Liver (tissue), 7 donors: ENCODE measurements at regions not wholly inside any gene's neighbourhood (a gene's known extent, or its start where the extent isn't known, plus 50 kb on each side); places are given as distances from the start of the nearest gene placed in this dataset.

ENCODE experiments used
- DNase-seq: peaks from one replicate; pipeline ENCODE4 v3.0.0-alpha.2; 2017; ENCODE audit warnings: low spot score
- H3K27ac ChIP-seq, 2 donors: one replicate each; pipeline ENCODE4 v1.7.0; 2013; ENCODE audit warnings: inconsistent platforms in 2 of 2, low read length in 2 of 2, control low read depth in 1 of 2, low read depth in 1 of 2, mild to moderate bottlenecking in 1 of 2
- H3K27me3 ChIP-seq, 4 donors: one replicate each; pipeline versions ENCODE4 v1.6.1 to v1.7.0; 2013; ENCODE audit warnings: low read length in 3 of 4, inconsistent platforms in 1 of 4, mild to moderate bottlenecking in 1 of 4, moderate library complexity in 1 of 4; ENCODE audit not compliant: control insufficient read depth in 4 of 4, insufficient read depth in 4 of 4
- H3K36me3 ChIP-seq, 4 donors: one replicate each; pipeline versions ENCODE4 v1.6.1 to v1.7.0; 2013; ENCODE audit warnings: low read length in 3 of 4, mild to moderate bottlenecking in 3 of 4, low read depth in 1 of 4, moderate library complexity in 1 of 4; ENCODE audit not compliant: control insufficient read depth in 4 of 4, insufficient read depth in 3 of 4
- H3K4me1 ChIP-seq, 4 donors: one replicate each; pipeline versions ENCODE4 v1.6.1 to v1.7.0; 2013; ENCODE audit warnings: low read length in 3 of 4, mild to moderate bottlenecking in 3 of 4, moderate library complexity in 1 of 4; ENCODE audit not compliant: control insufficient read depth in 4 of 4, insufficient read depth in 4 of 4
- H3K4me3 ChIP-seq, 3 donors: one replicate each; pipeline versions ENCODE4 v1.6.1 to v1.7.0; 2013; ENCODE audit warnings: low read length in 3 of 3, control low read depth in 1 of 3, low read depth in 1 of 3, mild to moderate bottlenecking in 1 of 3
- H3K9ac ChIP-seq, 2 donors: one replicate each; pipeline ENCODE4 v1.7.0; 2013; ENCODE audit warnings: low read length in 2 of 2, mild to moderate bottlenecking in 2 of 2, moderate library complexity in 2 of 2, control low read depth in 1 of 2, low read depth in 1 of 2
- H3K9me3 ChIP-seq, 4 donors: one replicate each; pipeline versions ENCODE4 v1.6.1 to v1.7.0; 2013; ENCODE audit warnings: low read length in 3 of 4; ENCODE audit not compliant: control insufficient read depth in 4 of 4
- ATF3 ChIP-seq: IDR thresholded peaks from 2 replicates; pipeline ENCODE4 v1.6.1; 2016; ENCODE audit warnings: antibody characterized with exemption
- FOXA1 ChIP-seq: IDR thresholded peaks from 2 replicates; pipeline ENCODE4 v1.6.1; 2016; ENCODE audit warnings: antibody characterized with exemption
- FOXA2 ChIP-seq: IDR thresholded peaks from 2 replicates; pipeline ENCODE4 v1.6.1; 2016; ENCODE audit warnings: antibody characterized with exemption
- GABPA ChIP-seq, 2 donors: IDR thresholded peaks in 1 of 2; conservative IDR thresholded peaks in 1 of 2; 2 replicates each; pipeline ENCODE4 v1.6.1; 2016; ENCODE audit warnings: antibody characterized with exemption in 2 of 2, mild to moderate bottlenecking in 1 of 2, moderate library complexity in 1 of 2
- HNF4A ChIP-seq, 2 donors: conservative IDR thresholded peaks; 2 replicates each; pipeline ENCODE4 v1.6.1; 2016; ENCODE audit warnings: antibody characterized with exemption in 2 of 2, mild to moderate bottlenecking in 2 of 2
- HNF4G ChIP-seq: IDR thresholded peaks from 2 replicates; pipeline ENCODE4 v1.6.1; 2016; ENCODE audit warnings: antibody characterized with exemption
- JUND ChIP-seq, 2 donors: IDR thresholded peaks; 2 replicates each; pipeline ENCODE4 v1.6.1; 2016; ENCODE audit warnings: antibody characterized with exemption in 2 of 2
- MAX ChIP-seq: IDR thresholded peaks from 2 replicates; pipeline ENCODE4 v1.6.1; 2016; ENCODE audit warnings: antibody characterized with exemption
- NR2F2 ChIP-seq: IDR thresholded peaks from 2 replicates; pipeline ENCODE4 v1.6.1; 2016; ENCODE audit warnings: antibody characterized with exemption
- REST ChIP-seq: IDR thresholded peaks from 2 replicates; pipeline ENCODE4 v1.6.1; 2016; ENCODE audit warnings: antibody characterized with exemption, mild to moderate bottlenecking
- SP1 ChIP-seq: IDR thresholded peaks from 2 replicates; pipeline ENCODE4 v1.6.1; 2018; ENCODE audit warnings: antibody characterized with exemption, mild to moderate bottlenecking
- TAF1 ChIP-seq: conservative IDR thresholded peaks from 2 replicates; pipeline ENCODE4 v1.6.1; 2016; ENCODE audit warnings: antibody characterized with exemption, mild to moderate bottlenecking
- YY1 ChIP-seq: IDR thresholded peaks from 2 replicates; pipeline ENCODE4 v1.6.1; 2016; ENCODE audit warnings: antibody characterized with exemption, mild to moderate bottlenecking
- ZBTB33 ChIP-seq: IDR thresholded peaks from 2 replicates; pipeline ENCODE4 v1.6.1; 2016; ENCODE audit warnings: antibody characterized with exemption
- WGBS: extraction: QIAGEN DNeasy Blood & Tissue Kit; methylation state at CpG from one replicate; pipeline ENCODE4 v1.1.7; 2013; 5-methylcytosine and 5-hydroxymethylcytosine counted together
- donor health status: healthy.
- donor health status: healthy.
- donor health status: healthy.
- donor health status: healthy.

GRCh38 chr1:169041366-169041765, 65.1 kb upstream of the ATP1B1 start:
- 76% methylated on average over 4 of the region's 4 CpGs for WGBS
- TF ChIP-seq SP1 (no peak), JUND (IDR thresholded peaks at IDR 0.05) (no peak), FOXA1 (no peak), MAX (no peak)
- Histone ChIP-seq H3K9ac (no peak overlapping the region), H3K36me3 (no peaks in the 10 kb centered on the region), H3K4me1 (no peaks in the 10 kb centered on the region), H3K27ac (no peak overlapping the region), H3K9me3 (no peaks in the 10 kb centered on the region), H3K4me3 (no peak overlapping the region), H3K27me3 (no peaks in the 10 kb centered on the region)
- DNase-seq = no peak

GRCh38 chr1:169042377-169042776, 64.1 kb upstream of the ATP1B1 start:
- DNase-seq = no peak

GRCh38 chr1:169043823-169044222, 62.7 kb upstream of the ATP1B1 start:
- Histone ChIP-seq H3K9ac (no peak overlapping the region), H3K27me3 (no peaks in the 10 kb centered on the region)
- no peak for TF ChIP-seq HNF4G
- no peak for TF ChIP-seq YY1
- no peak for TF ChIP-seq FOXA2
- TF ChIP-seq ATF3 = no peak
- TF ChIP-seq MAX = no peak
- no peak for TF ChIP-seq REST
- no peak for TF ChIP-seq GABPA (IDR thresholded peaks at IDR 0.05 in 1 of 2, conservative IDR thresholded peaks at IDR 0.05 in 1 of 2)
- TF ChIP-seq JUND (IDR thresholded peaks at IDR 0.05) = no peak
- no peak for TF ChIP-seq HNF4A (conservative IDR thresholded peaks at IDR 0.05)
- TF ChIP-seq FOXA1 = no peak
- no peak for TF ChIP-seq ZBTB33
- no peak for TF ChIP-seq TAF1
- TF ChIP-seq NR2F2 = no peak

More at GRCh38 chr1:169042377-169042776, 64.1 kb upstream of the ATP1B1 start:
- no peak overlapping the region for H3K9ac ChIP-seq
- no peaks in the 10 kb centered on the region for H3K36me3 ChIP-seq
- H3K4me1 ChIP-seq = no peaks in the 10 kb centered on the region
- H3K27me3 ChIP-seq = no peaks in the 10 kb centered on the region
- TF ChIP-seq HNF4G (no peak), REST (no peak), FOXA2 (no peak), GABPA (IDR thresholded peaks at IDR 0.05 in 1 of 2, conservative IDR thresholded peaks at IDR 0.05 in 1 of 2) (no peak)
- H3K27ac ChIP-seq = no peak overlapping the region
- no peak overlapping the region for H3K4me3 ChIP-seq
- no peaks in the 10 kb centered on the region for H3K9me3 ChIP-seq

More at GRCh38 chr1:169043823-169044222, 62.7 kb upstream of the ATP1B1 start:
- Histone ChIP-seq H3K4me3 (no peak overlapping the region), H3K4me1 (no peaks in the 10 kb centered on the region), H3K27ac (no peak overlapping the region), H3K36me3 (no peaks in the 10 kb centered on the region), H3K9me3 (no peaks in the 10 kb centered on the region)
- no peak for DNase-seq
